GM12878 (cell line): ENCODE measurements at regions not wholly inside any gene's neighbourhood (a gene's known extent, or its start where the extent isn't known, plus 50 kb on each side); places are given as distances from the start of the nearest gene placed in this dataset.

Experiments
- EP300 ChIP-seq, 2 experiments: fragments of 150-350 bp in 1 of 2; IDR thresholded peaks; 2 replicates each; pipeline ENCODE4 v1.6.1; 2011 to 2012; ENCODE audit warnings: low read depth in 2 of 2, low read length in 2 of 2, borderline replicate concordance in 1 of 2, improper control_type of control experiment in 1 of 2, inconsistent platforms in 1 of 2; ENCODE audit not compliant: control insufficient read depth in 1 of 2
- NFIC ChIP-seq: IDR thresholded peaks from 2 replicates; pipeline ENCODE4 v1.6.1; 2012; ENCODE audit warnings: low read depth, mild to moderate bottlenecking, inconsistent platforms, low read length, moderate library complexity
- NR2C1 ChIP-seq: fragments of 450-650 bp; IDR thresholded peaks from 2 replicates; pipeline ENCODE4 v1.6.1; 2017; ENCODE audit warnings: antibody characterized with exemption, mild to moderate bottlenecking, moderate library complexity
- POLR2A ChIP-seq: IDR thresholded peaks from 2 replicates; pipeline ENCODE4 v1.6.1; 2011; ENCODE audit warnings: low read depth, mild to moderate bottlenecking, low read length
- POLR2AphosphoS5 ChIP-seq: IDR thresholded peaks from 2 replicates; pipeline ENCODE4 v1.6.1; 2011; ENCODE audit warnings: mild to moderate bottlenecking, low read length, inconsistent platforms
- SREBF2 ChIP-seq: IDR thresholded peaks from 2 replicates; pipeline ENCODE4 v1.6.1; 2012; ENCODE audit warnings: mild to moderate bottlenecking, low read length
- ZNF217 ChIP-seq: fragments of 450-650 bp; IDR thresholded peaks from 2 replicates; pipeline ENCODE4 v1.6.1; 2017; ENCODE audit warnings: antibody characterized with exemption, mild to moderate bottlenecking
- ZNF274 ChIP-seq: IDR thresholded peaks from one replicate; pipeline ENCODE4 v1.8.0; 2011; ENCODE audit not compliant: insufficient read length, insufficient read depth
- TF ChIP-seq, protein P1 (sequence below): IDR thresholded peaks from 2 replicates; pipeline ENCODE4 v1.6.1; 2012; ENCODE audit warnings: low read depth, low read length, improper control_type of control experiment
- TF ChIP-seq, protein P2 (sequence below), 3 experiments: IDR thresholded peaks in 2 of 3; conservative IDR thresholded peaks in 1 of 3; 2 replicates each; pipeline ENCODE4 v1.5.1; 2011; ENCODE audit warnings: low read depth in 3 of 3, low read length in 3 of 3, mild to moderate bottlenecking in 3 of 3, control low read depth in 2 of 3, moderate library complexity in 2 of 3, inconsistent platforms in 1 of 3, mixed read lengths in 1 of 3; ENCODE audit not compliant: control insufficient read depth in 2 of 3, insufficient read depth in 1 of 3; ENCODE audit errors: extremely low read depth in 1 of 3
- TF ChIP-seq, protein P3 (sequence below): fragments of 450-650 bp; conservative IDR thresholded peaks from 2 replicates; pipeline ENCODE4 v1.6.1; 2017; ENCODE audit warnings: mild to moderate bottlenecking, moderate library complexity

DNA sequence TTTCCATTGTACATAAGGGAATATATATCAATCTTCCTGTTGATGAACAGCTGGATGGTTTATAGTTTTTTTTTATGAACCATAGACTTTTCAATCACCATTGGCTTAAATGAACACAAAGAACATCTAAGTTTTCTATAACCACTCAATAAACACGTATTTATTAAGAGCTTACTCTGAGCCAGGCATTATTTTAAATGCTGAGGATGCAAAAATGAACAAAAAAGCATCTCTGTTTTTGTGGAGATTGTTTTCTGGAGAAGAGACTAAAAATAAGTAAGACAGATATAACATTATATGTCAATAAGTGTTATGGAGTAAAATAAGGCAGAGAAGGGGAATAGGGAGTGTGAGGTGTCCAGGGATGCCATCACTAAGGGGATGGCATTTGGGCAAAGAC, 52.1 kb upstream of the SLC24A2 start:
- TF ChIP-seq, protein P1, sequence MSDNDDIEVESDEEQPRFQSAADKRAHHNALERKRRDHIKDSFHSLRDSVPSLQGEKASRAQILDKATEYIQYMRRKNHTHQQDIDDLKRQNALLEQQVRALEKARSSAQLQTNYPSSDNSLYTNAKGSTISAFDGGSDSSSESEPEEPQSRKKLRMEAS = no peak
- TF ChIP-seq POLR2AphosphoS5 = no peak
- no peak for TF ChIP-seq NFIC
- no peak for TF ChIP-seq SREBF2
- TF ChIP-seq, protein P2, sequence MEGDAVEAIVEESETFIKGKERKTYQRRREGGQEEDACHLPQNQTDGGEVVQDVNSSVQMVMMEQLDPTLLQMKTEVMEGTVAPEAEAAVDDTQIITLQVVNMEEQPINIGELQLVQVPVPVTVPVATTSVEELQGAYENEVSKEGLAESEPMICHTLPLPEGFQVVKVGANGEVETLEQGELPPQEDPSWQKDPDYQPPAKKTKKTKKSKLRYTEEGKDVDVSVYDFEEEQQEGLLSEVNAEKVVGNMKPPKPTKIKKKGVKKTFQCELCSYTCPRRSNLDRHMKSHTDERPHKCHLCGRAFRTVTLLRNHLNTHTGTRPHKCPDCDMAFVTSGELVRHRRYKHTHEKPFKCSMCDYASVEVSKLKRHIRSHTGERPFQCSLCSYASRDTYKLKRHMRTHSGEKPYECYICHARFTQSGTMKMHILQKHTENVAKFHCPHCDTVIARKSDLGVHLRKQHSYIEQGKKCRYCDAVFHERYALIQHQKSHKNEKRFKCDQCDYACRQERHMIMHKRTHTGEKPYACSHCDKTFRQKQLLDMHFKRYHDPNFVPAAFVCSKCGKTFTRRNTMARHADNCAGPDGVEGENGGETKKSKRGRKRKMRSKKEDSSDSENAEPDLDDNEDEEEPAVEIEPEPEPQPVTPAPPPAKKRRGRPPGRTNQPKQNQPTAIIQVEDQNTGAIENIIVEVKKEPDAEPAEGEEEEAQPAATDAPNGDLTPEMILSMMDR (IDR thresholded peaks at IDR 0.05 in 2 of 3, conservative IDR thresholded peaks at IDR 0.05 in 1 of 3; ENCODE audit: control insufficient read depth in 2 of 3, extremely low read depth in 1 of 3, insufficient read depth in 1 of 3, low read depth in 3 of 3, low read length in 3 of 3) = no peak
- TF ChIP-seq, protein P3, sequence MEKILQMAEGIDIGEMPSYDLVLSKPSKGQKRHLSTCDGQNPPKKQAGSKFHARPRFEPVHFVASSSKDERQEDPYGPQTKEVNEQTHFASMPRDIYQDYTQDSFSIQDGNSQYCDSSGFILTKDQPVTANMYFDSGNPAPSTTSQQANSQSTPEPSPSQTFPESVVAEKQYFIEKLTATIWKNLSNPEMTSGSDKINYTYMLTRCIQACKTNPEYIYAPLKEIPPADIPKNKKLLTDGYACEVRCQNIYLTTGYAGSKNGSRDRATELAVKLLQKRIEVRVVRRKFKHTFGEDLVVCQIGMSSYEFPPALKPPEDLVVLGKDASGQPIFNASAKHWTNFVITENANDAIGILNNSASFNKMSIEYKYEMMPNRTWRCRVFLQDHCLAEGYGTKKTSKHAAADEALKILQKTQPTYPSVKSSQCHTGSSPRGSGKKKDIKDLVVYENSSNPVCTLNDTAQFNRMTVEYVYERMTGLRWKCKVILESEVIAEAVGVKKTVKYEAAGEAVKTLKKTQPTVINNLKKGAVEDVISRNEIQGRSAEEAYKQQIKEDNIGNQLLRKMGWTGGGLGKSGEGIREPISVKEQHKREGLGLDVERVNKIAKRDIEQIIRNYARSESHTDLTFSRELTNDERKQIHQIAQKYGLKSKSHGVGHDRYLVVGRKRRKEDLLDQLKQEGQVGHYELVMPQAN = no peak
- TF ChIP-seq POLR2A = no peak
- no peak for TF ChIP-seq ZNF217
- TF ChIP-seq NR2C1 = no peak
- no peak for TF ChIP-seq ZNF274
- no peak for TF ChIP-seq EP300 (IDR thresholded peaks at IDR 0.05; ENCODE audit: borderline replicate concordance in 1 of 2, control insufficient read depth in 1 of 2, low read depth in 2 of 2, low read length in 2 of 2)
